ENCODE measurements at regions not wholly inside any gene's neighbourhood (a gene's known extent, or its start where the extent isn't known, plus 50 kb on each side); places are given as distances from the start of the nearest gene placed in this dataset.

DNA sequence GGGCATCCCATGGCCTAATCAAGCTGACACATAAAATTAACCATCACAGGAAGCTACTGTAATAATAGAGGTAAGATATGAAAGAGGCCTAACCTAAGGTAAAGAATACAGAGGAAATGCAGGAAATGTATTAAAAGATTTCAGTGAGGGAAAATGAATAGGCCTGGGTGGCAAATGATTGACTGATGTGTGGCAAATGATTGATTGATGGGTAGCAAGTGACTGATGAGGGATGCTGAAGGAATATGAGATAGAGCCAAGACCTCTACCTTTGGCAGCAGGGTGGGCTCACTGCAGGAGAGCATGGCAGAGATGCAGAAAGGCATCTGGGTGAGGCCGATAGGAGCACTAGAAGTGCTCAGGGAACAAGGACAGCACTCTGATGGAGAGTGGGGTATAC lies 172.9 kb downstream of the KCTD12 start:
- TF ChIP-seq SPI1 (IDR thresholded peaks at IDR 0.05; ENCODE audit: borderline replicate concordance, low read depth) = no peak
- TF ChIP-seq, protein P1, sequence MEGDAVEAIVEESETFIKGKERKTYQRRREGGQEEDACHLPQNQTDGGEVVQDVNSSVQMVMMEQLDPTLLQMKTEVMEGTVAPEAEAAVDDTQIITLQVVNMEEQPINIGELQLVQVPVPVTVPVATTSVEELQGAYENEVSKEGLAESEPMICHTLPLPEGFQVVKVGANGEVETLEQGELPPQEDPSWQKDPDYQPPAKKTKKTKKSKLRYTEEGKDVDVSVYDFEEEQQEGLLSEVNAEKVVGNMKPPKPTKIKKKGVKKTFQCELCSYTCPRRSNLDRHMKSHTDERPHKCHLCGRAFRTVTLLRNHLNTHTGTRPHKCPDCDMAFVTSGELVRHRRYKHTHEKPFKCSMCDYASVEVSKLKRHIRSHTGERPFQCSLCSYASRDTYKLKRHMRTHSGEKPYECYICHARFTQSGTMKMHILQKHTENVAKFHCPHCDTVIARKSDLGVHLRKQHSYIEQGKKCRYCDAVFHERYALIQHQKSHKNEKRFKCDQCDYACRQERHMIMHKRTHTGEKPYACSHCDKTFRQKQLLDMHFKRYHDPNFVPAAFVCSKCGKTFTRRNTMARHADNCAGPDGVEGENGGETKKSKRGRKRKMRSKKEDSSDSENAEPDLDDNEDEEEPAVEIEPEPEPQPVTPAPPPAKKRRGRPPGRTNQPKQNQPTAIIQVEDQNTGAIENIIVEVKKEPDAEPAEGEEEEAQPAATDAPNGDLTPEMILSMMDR (IDR thresholded peaks at IDR 0.05; ENCODE audit: insufficient read depth, low read length) = no peak
